HCT116 (cell line): ENCODE measurements at regions not wholly inside any gene's neighbourhood (a gene's known extent, or its start where the extent isn't known, plus 50 kb on each side); places are given as distances from the start of the nearest gene placed in this dataset.
"Not testable (repeated sequence)": the region's sequence is repeated elsewhere in the genome, so short reads cannot be mapped to it uniquely, and the experiment has no call there.

Source experiments
- ATAC-seq: fragments of 200-7000 bp; cut with Tn5 transposase; 2 replicates; pipeline ENCODE4 v1.9.1; 2020; ENCODE audit warnings: mild to moderate bottlenecking, moderate library complexity
- BruUV-seq: library from RNA; stranded (reverse); fragments of 400-500 nt; replicated peaks from 2 replicates; lab custom pipeline; 2021; lab: Mats Ljungman, UMichigan
- CTCF ChIA-PET: fragments of 300-600 bp; sonication (Branson Sonifier 250); formaldehyde crosslinking; loops from one replicate; lab custom pipeline; 2021; ENCODE audit warnings: antibody characterized with exemption; lab: Charles Lee
- POLR2A ChIA-PET: fragments of 300-600, 350-600 bp; sonication (Branson Sonifier 250); formaldehyde crosslinking; loops from one replicate; lab custom pipeline; 2021; ENCODE audit warnings: antibody characterized with exemption; lab: Charles Lee
- RAD21 ChIA-PET, 2 experiments: fragments of 300-600 bp; sonication (Branson Sonifier 250); formaldehyde crosslinking; loops; one replicate each; lab custom pipeline; 2023; ENCODE audit warnings: low total read pairs in 2 of 2; ENCODE audit not compliant: uncharacterized antibody in 2 of 2, unreplicated experiment in 2 of 2, low non-redundant PET in 1 of 2; lab: Charles Lee
- DNase-seq: peaks from one replicate; pipeline ENCODE4 v3.0.0-alpha.2; 2010; ENCODE audit warnings: low read depth, low spot score
- H2AFZ ChIP-seq: fragments of 200-600 bp; shearing (Covaris generic), sonication (generic); 2 replicates; pipeline ENCODE4 v1.6.1; 2017; ENCODE audit warnings: low read depth, mixed run types, mixed read lengths, antibody characterized with exemption, low read length; ENCODE audit not compliant: poor library complexity, severe bottlenecking
- H3K27ac ChIP-seq: 2 replicates; pipeline ENCODE4 v1.5.1; 2012; ENCODE audit warnings: low read depth, low read length
- H3K27me3 ChIP-seq: fragments of 200-600 bp; sonication (generic); 2 replicates; pipeline ENCODE4 v1.6.1; 2016; ENCODE audit warnings: mixed run types, low read length, mixed read lengths; ENCODE audit not compliant: insufficient read depth
- H3K36me3 ChIP-seq, 2 experiments: fragments of 200-500 bp in 1 of 2; fragments of 200-600 bp in 1 of 2; sonication (Bioruptor generic) in 1 of 2; sonication (generic) in 1 of 2; 2 replicates each; pipeline versions ENCODE4 v1.5.1 to v1.6.1; 2014 to 2016; ENCODE audit warnings: low read length in 2 of 2, inconsistent platforms in 1 of 2, mixed read lengths in 1 of 2, mixed run types in 1 of 2; ENCODE audit not compliant: insufficient read depth in 2 of 2, control insufficient read depth in 1 of 2
- H3K4me1 ChIP-seq, 2 experiments: fragments of 200-600 bp in 1 of 2; sonication (generic) in 1 of 2; 2 replicates each; pipeline versions ENCODE4 v1.5.1 to v1.6.1; 2012 to 2017; ENCODE audit warnings: low read length in 2 of 2, inconsistent platforms in 1 of 2, mild to moderate bottlenecking in 1 of 2, mixed read lengths in 1 of 2, mixed run types in 1 of 2, moderate library complexity in 1 of 2; ENCODE audit not compliant: insufficient read depth in 2 of 2, control insufficient read depth in 1 of 2
- H3K4me2 ChIP-seq: fragments of 200-600 bp; sonication (generic); 2 replicates; pipeline ENCODE4 v1.6.1; 2017; ENCODE audit warnings: mixed run types, low read length, mixed read lengths
- H3K4me3 ChIP-seq, 2 experiments: fragments of 200-600 bp in 1 of 2; sonication (generic) in 1 of 2; replicated peaks in 1 of 2; 2 replicates each; pipeline ENCODE4 v1.5.1; 2011 to 2016; ENCODE audit warnings: low read length in 2 of 2, control low read depth in 1 of 2, low read depth in 1 of 2, mild to moderate bottlenecking in 1 of 2, mixed read lengths in 1 of 2, mixed run types in 1 of 2
- H3K79me2 ChIP-seq: fragments of 200-600 bp; sonication (generic); 2 replicates; pipeline ENCODE4 v1.6.1; 2017; ENCODE audit warnings: mild to moderate bottlenecking, mixed run types, low read length, moderate library complexity, mixed read lengths; ENCODE audit not compliant: insufficient read depth
- H3K9ac ChIP-seq: fragments of 200-600 bp; sonication (generic); 2 replicates; pipeline ENCODE4 v1.6.1; 2016; ENCODE audit warnings: low read length, mixed read lengths
- H3K9me2 ChIP-seq: fragments of 200-600 bp; sonication (generic), shearing (Covaris generic); 2 replicates; pipeline ENCODE4 v1.6.1; 2017; ENCODE audit warnings: mixed run types, mild to moderate bottlenecking, moderate library complexity; ENCODE audit not compliant: insufficient read depth
- H3K9me3 ChIP-seq, 2 experiments: fragments of 200-500 bp in 1 of 2; fragments of 200-600 bp in 1 of 2; sonication (Bioruptor generic) in 1 of 2; sonication (generic) in 1 of 2; 2 replicates each; pipeline ENCODE4 v1.6.1; 2014 to 2017; ENCODE audit warnings: low read length in 2 of 2, mixed read lengths in 2 of 2, inconsistent platforms in 1 of 2, low read depth in 1 of 2, mild to moderate bottlenecking in 1 of 2, mixed run types in 1 of 2, moderate library complexity in 1 of 2; ENCODE audit not compliant: control insufficient read depth in 1 of 2, insufficient read depth in 1 of 2
- H4K20me1 ChIP-seq: fragments of 200-600 bp; sonication (generic), shearing (Covaris generic); 2 replicates; pipeline ENCODE4 v1.6.1; 2017; ENCODE audit warnings: mixed run types, mild to moderate bottlenecking, moderate library complexity; ENCODE audit not compliant: insufficient read depth
- CBX3 ChIP-seq: IDR thresholded peaks from 2 replicates; pipeline ENCODE4 v1.6.1; 2012; ENCODE audit warnings: low read depth
- CEBPB ChIP-seq: IDR thresholded peaks from 2 replicates; pipeline ENCODE4 v1.6.1; 2012; ENCODE audit warnings: low read depth
- EGR1 ChIP-seq: IDR thresholded peaks from 2 replicates; pipeline ENCODE4 v1.6.1; 2012; ENCODE audit warnings: low read depth
- ELF1 ChIP-seq: IDR thresholded peaks from 2 replicates; pipeline ENCODE4 v1.6.1; 2012; ENCODE audit warnings: low read depth, borderline replicate concordance
- EZH2 ChIP-seq: fragments of 200-600 bp; sonication (generic); IDR thresholded peaks from 2 replicates; pipeline ENCODE4 v1.6.1; 2017; ENCODE audit warnings: antibody characterized with exemption, mixed run types
- EZH2phosphoT487 ChIP-seq: fragments of 200-600 bp; IDR thresholded peaks from 2 replicates; pipeline ENCODE4 v1.6.1; 2018; ENCODE audit warnings: antibody characterized with exemption, borderline replicate concordance
- FOSL1 ChIP-seq: IDR thresholded peaks from 2 replicates; pipeline ENCODE4 v1.6.1; 2012; ENCODE audit warnings: low read depth
- JUND ChIP-seq: IDR thresholded peaks from 2 replicates; pipeline ENCODE4 v1.6.1; 2012
- POLR2A ChIP-seq: IDR thresholded peaks from 2 replicates; pipeline ENCODE4 v1.7.0; 2011; ENCODE audit warnings: borderline replicate concordance; ENCODE audit not compliant: insufficient read depth, insufficient read length; ENCODE audit errors: extremely low read depth
- POLR2AphosphoS5 ChIP-seq: IDR thresholded peaks from 2 replicates; pipeline ENCODE4 v1.6.1; 2011; ENCODE audit warnings: mild to moderate bottlenecking, low read depth, low read length, moderate library complexity
- RAD21 ChIP-seq: IDR thresholded peaks from 2 replicates; pipeline ENCODE4 v1.6.1; 2012; ENCODE audit warnings: low read depth, mild to moderate bottlenecking
- SP1 ChIP-seq: IDR thresholded peaks from 2 replicates; pipeline ENCODE4 v1.6.1; 2012; ENCODE audit warnings: low read depth
- SRF ChIP-seq: IDR thresholded peaks from 2 replicates; pipeline ENCODE4 v1.6.1; 2012; ENCODE audit warnings: low read depth
- YY1 ChIP-seq: IDR thresholded peaks from 2 replicates; pipeline ENCODE4 v1.6.1; 2011; ENCODE audit warnings: low read length, low read depth, moderate library complexity, mild to moderate bottlenecking; ENCODE audit not compliant: insufficient replicate concordance; ENCODE audit errors: extremely low read depth
- ZFX ChIP-seq: fragments of 450-650 bp; IDR thresholded peaks from 2 replicates; pipeline ENCODE4 v1.6.1; 2017
- ZNF274 ChIP-seq: fragments of 200-500 bp; sonication (Bioruptor generic); IDR thresholded peaks from 2 replicates; pipeline ENCODE4 v1.6.1; 2014; ENCODE audit warnings: mild to moderate bottlenecking, low read depth, low read length, inconsistent platforms
- intact Hi-C: fragments of 100-400 bp; cut with micrococcal nuclease; formaldehyde crosslinking; loops from 2 replicates; pipeline ENCODE4 v1.10.0; 2022
- TF ChIP-seq, protein P1 (sequence below): IDR thresholded peaks from 2 replicates; pipeline ENCODE4 v1.6.1; 2012; ENCODE audit warnings: low read depth

DNA sequence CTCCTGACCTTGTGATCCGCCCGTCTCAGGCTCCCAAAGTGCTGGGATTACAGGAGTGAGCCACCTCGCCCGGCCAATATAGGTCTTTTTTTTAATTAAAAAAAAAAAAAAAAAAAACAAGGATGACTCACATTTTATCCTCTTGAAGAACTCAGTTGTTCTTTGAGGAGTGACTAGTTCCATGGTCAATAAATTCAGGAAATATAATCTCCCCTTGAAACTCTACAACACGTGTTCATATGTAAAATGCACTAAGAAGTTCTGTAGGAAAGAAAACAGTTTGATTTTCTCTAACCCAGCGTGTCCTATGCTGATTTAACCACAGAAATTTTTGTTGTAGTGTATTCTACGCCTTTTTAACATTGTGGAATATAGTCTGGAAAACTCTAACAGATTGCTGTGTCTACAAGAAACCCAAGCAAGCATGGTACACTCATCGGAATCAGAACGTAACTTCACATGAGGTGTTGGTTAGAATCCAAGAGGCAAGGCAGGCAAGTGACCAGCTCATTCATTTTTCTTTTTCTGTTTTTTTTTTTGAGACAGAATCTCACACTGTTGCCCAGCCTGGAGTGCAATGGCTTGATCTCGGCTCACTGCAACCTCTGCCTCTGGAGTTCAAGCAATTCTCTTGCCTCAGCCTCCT, 79.0 kb upstream of the ZNF217 start (continued):
- TF ChIP-seq, protein P1, sequence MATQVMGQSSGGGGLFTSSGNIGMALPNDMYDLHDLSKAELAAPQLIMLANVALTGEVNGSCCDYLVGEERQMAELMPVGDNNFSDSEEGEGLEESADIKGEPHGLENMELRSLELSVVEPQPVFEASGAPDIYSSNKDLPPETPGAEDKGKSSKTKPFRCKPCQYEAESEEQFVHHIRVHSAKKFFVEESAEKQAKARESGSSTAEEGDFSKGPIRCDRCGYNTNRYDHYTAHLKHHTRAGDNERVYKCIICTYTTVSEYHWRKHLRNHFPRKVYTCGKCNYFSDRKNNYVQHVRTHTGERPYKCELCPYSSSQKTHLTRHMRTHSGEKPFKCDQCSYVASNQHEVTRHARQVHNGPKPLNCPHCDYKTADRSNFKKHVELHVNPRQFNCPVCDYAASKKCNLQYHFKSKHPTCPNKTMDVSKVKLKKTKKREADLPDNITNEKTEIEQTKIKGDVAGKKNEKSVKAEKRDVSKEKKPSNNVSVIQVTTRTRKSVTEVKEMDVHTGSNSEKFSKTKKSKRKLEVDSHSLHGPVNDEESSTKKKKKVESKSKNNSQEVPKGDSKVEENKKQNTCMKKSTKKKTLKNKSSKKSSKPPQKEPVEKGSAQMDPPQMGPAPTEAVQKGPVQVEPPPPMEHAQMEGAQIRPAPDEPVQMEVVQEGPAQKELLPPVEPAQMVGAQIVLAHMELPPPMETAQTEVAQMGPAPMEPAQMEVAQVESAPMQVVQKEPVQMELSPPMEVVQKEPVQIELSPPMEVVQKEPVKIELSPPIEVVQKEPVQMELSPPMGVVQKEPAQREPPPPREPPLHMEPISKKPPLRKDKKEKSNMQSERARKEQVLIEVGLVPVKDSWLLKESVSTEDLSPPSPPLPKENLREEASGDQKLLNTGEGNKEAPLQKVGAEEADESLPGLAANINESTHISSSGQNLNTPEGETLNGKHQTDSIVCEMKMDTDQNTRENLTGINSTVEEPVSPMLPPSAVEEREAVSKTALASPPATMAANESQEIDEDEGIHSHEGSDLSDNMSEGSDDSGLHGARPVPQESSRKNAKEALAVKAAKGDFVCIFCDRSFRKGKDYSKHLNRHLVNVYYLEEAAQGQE = no peak
- TF ChIP-seq SP1 = no peak
- TF ChIP-seq CBX3 = no peak

DNA sequence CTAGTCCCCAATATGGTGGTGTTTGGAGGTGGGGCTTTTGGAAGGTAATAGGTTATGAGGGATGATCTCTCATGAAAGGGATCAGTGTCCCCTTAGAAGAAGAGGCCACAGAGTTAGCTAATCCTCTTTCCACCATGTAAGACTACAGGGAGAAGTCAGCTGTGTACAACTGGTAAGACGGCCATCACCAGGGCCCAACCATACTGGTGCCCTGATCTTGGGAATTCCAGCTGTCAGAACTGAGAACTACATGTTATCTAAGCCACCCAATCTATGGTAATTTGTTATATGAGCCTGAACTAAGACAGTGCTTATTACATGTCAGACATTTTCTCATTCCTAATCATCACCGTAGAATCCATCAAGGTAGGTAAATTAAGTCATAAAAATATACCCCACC, 77.7 kb upstream of the ZNF217 start:
- no peaks in the 10 kb centered on the region for H3K27me3 ChIP-seq
- no peak overlapping the region for H2AFZ ChIP-seq
- DNase-seq (no peak), ATAC-seq (no peak; the same call in 1 of the 2 replicates)
- TF ChIP-seq EGR1 = no peak
- TF ChIP-seq CBX3 = no peak
- TF ChIP-seq RAD21 = no peak
- TF ChIP-seq YY1 = no peak
- no peak for TF ChIP-seq ZFX
- no peak for TF ChIP-seq POLR2A
- no peak for TF ChIP-seq CEBPB
- no peak for TF ChIP-seq JUND
- TF ChIP-seq FOSL1 = no peak
- no peak for TF ChIP-seq SP1
- no peak for TF ChIP-seq POLR2AphosphoS5
- TF ChIP-seq EZH2 = no peak
- no peak for TF ChIP-seq ELF1
- no peak for TF ChIP-seq EZH2phosphoT487
- TF ChIP-seq ZNF274 = no peak
- TF ChIP-seq SRF = no peak
- RAD21 ChIA-PET = no interaction called here
- no peaks in the 10 kb centered on the region for H4K20me1 ChIP-seq
- H3K4me3 ChIP-seq = no peak overlapping the region
- POLR2A ChIA-PET = no interaction called here
- H3K4me2 ChIP-seq = no peak overlapping the region
- BruUV-seq = no TSS peak
- H3K9ac ChIP-seq = no peak overlapping the region
- H3K79me2 ChIP-seq = no peaks in the 10 kb centered on the region
- CTCF ChIA-PET = no interaction called here
- no peaks in the 10 kb centered on the region for H3K9me2 ChIP-seq
- intact Hi-C loops = no loop called here
- H3K36me3 ChIP-seq = no peaks in the 10 kb centered on the region
- no peak overlapping the region for H3K27ac ChIP-seq
- H3K4me1 ChIP-seq = peaks cover 2 to 7% of the 10 kb centered on the region in 2 experiments; a peak in 2 of 4 replicates
- no peaks in the 10 kb centered on the region for H3K9me3 ChIP-seq

DNA sequence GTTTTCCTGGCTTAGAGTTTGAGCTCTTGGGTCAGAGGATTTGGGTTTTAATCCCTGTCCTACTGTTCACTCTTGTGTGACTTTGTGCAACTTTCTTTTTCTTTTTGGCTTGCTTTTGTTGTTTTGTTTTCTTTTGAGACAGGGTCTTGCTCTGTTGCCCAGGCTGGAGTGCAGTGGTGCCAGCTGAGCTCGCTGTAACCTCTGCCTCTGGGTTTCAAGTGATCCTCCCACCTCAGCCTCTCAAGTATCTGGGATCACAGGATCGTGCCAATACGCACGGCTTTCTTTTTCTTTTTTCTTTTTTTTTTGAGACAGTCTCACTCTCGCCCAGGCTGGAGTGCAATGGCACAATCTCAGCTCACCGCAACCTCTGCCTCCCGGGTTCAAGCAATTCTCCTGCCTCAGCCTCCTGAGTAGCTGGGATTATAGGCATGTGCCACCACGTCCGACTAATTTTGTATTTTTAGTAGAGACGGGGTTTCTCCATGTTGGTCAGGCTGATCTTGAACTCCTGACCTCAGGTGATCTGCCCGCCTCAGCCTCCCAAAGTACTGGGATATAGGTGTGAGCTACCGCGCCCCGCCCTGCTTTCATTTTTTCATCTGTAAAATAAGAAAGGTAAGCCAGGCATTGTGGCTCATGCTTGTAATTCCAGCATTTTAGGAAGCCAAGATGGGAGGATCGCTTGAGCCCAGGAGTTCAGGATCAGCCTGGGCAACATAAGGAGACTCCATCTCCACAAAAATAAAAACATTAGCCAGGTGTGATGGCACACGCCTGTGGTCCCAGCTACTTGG, 76.1 kb upstream of the ZNF217 start:
- RAD21 ChIA-PET, H3K4me2 ChIP-seq, H4K20me1 ChIP-seq, H3K9ac ChIP-seq, H3K36me3 ChIP-seq, BruUV-seq, intact Hi-C loops, H3K4me1 ChIP-seq, H3K79me2 ChIP-seq, H3K4me3 ChIP-seq, H3K9me3 ChIP-seq, H3K9me2 ChIP-seq, DNase-seq, POLR2A ChIA-PET, H3K27me3 ChIP-seq, CTCF ChIA-PET, H3K27ac ChIP-seq, ATAC-seq: not testable (repeated sequence)
- peak overlapping the region; percentile 17 for H2AFZ ChIP-seq
